GM23338 (cell line): ENCODE measurements at regions not wholly inside any gene's neighbourhood (a gene's known extent, or its start where the extent isn't known, plus 50 kb on each side); places are given as distances from the start of the nearest gene placed in this dataset.

Experiments
- ATAC-seq: fragments of 200-7000 bp; cut with Tn5 transposase; 3 replicates; pipeline ENCODE4 v1.9.1; 2020
- DNase-seq: peaks from one replicate; pipeline ENCODE4 v3.0.0-alpha.2; 2015; ENCODE audit warnings: low spot score
- H2AFZ ChIP-seq: fragments of 200-600 bp; sonication (generic); 2 replicates; pipeline ENCODE4 v1.8.0; 2016; ENCODE audit warnings: antibody characterized with exemption, mild to moderate bottlenecking, moderate library complexity
- H3F3A ChIP-seq: fragments of 200-600 bp; sonication (generic); replicated peaks from 2 replicates; pipeline ENCODE4 v1.8.0; 2017; ENCODE audit warnings: antibody characterized with exemption, mixed run types, low read depth
- H3K27ac ChIP-seq: fragments of 200-600 bp; sonication (generic); 2 replicates; pipeline ENCODE4 v1.6.1; 2016; ENCODE audit warnings: low read depth
- H3K27me3 ChIP-seq: fragments of 200-600 bp; sonication (generic); 2 replicates; pipeline ENCODE4 v1.8.0; 2016; ENCODE audit warnings: mild to moderate bottlenecking, mixed run types, moderate library complexity; ENCODE audit not compliant: insufficient read depth
- H3K36me3 ChIP-seq: fragments of 200-600 bp; sonication (generic); 2 replicates; pipeline ENCODE4 v1.8.0; 2016; ENCODE audit warnings: mild to moderate bottlenecking; ENCODE audit not compliant: insufficient read depth
- H3K4me1 ChIP-seq: fragments of 200-600 bp; sonication (generic); 2 replicates; pipeline ENCODE4 v1.8.0; 2016; ENCODE audit warnings: mild to moderate bottlenecking, moderate library complexity; ENCODE audit not compliant: insufficient read depth
- H3K4me2 ChIP-seq: fragments of 200-600 bp; sonication (generic); 2 replicates; pipeline ENCODE4 v1.7.1; 2017; ENCODE audit warnings: mixed run types
- H3K4me3 ChIP-seq: fragments of 200-600 bp; sonication (generic); 2 replicates; pipeline ENCODE4 v1.6.1; 2016; ENCODE audit warnings: mixed run types
- H3K79me2 ChIP-seq: fragments of 200-600 bp; sonication (generic); replicated peaks from 2 replicates; pipeline ENCODE4 v1.8.0; 2017; ENCODE audit warnings: mild to moderate bottlenecking; ENCODE audit not compliant: insufficient read depth
- H3K9me2 ChIP-seq: fragments of 200-600 bp; sonication (generic); 2 replicates; pipeline ENCODE4 v1.8.0; 2017; ENCODE audit not compliant: insufficient read depth
- H4K20me1 ChIP-seq: fragments of 200-600 bp; sonication (generic); replicated peaks from 2 replicates; pipeline ENCODE4 v1.8.0; 2017; ENCODE audit warnings: mild to moderate bottlenecking; ENCODE audit not compliant: insufficient read depth
- H3K27ac Mint-ChIP-seq: 2 replicates; pipeline ENCODE4 v1.8.0; 2020; ENCODE audit warnings: inconsistent platforms, mild to moderate bottlenecking, moderate library complexity, mixed read lengths
- H3K27me3 Mint-ChIP-seq: 3 replicates; pipeline ENCODE4 v1.8.0; 2022; ENCODE audit warnings: low read depth, mild to moderate bottlenecking, moderate library complexity, mixed read lengths, inconsistent platforms; ENCODE audit not compliant: insufficient read depth, poor library complexity
- H3K36me3 Mint-ChIP-seq: 3 replicates; pipeline ENCODE4 v1.8.0; 2021; ENCODE audit warnings: low read depth, mild to moderate bottlenecking, inconsistent platforms, moderate library complexity, mixed read lengths
- H3K4me1 Mint-ChIP-seq: 3 replicates; pipeline ENCODE4 v1.8.0; 2020; ENCODE audit warnings: mild to moderate bottlenecking, inconsistent platforms, mixed read lengths
- H3K4me3 Mint-ChIP-seq: 3 replicates; pipeline ENCODE4 v1.8.0; 2021; ENCODE audit warnings: moderate library complexity, mild to moderate bottlenecking, inconsistent platforms, mixed read lengths
- H3K9me3 Mint-ChIP-seq: 3 replicates; pipeline ENCODE4 v1.8.0; 2020; ENCODE audit warnings: moderate library complexity, mild to moderate bottlenecking, inconsistent platforms, mixed read lengths
- EZH2phosphoT487 ChIP-seq: fragments of 200-600 bp; sonication (generic); IDR thresholded peaks from one replicate; pipeline ENCODE4 v1.8.1; 2018; ENCODE audit warnings: antibody characterized with exemption; ENCODE audit not compliant: unreplicated experiment
- JUNB ChIP-seq: IDR thresholded peaks from one replicate; pipeline ENCODE4 v1.6.1; 2016; ENCODE audit warnings: antibody characterized with exemption; ENCODE audit not compliant: unreplicated experiment
- NANOG ChIP-seq: IDR thresholded peaks from 2 replicates; pipeline ENCODE4 v1.6.1; 2016; ENCODE audit warnings: antibody characterized with exemption, borderline replicate concordance
- STAT1 ChIP-seq: IDR thresholded peaks from one replicate; pipeline ENCODE4 v1.6.1; 2016; ENCODE audit warnings: antibody characterized with exemption; ENCODE audit not compliant: unreplicated experiment
- ZNF331 ChIP-seq: fragments of 250-450 bp; sonication (Bioruptor Pico); IDR thresholded peaks from 2 replicates; pipeline ENCODE4 v1.5.0; 2020; ENCODE audit warnings: low read depth, mild to moderate bottlenecking, moderate library complexity
- TF ChIP-seq, protein P1 (sequence below): IDR thresholded peaks from 2 replicates; pipeline ENCODE4 v1.6.1; 2016; ENCODE audit warnings: antibody characterized with exemption
- TF ChIP-seq, protein P2 (sequence below), 2 experiments: fragments of 200-600 bp in 1 of 2; sonication (generic) in 1 of 2; conservative IDR thresholded peaks; 2 replicates each; pipeline versions ENCODE4 v1.5.1 to v1.6.1; 2016 to 2017; ENCODE audit warnings: antibody characterized with exemption in 2 of 2, low read depth in 2 of 2, mild to moderate bottlenecking in 2 of 2, moderate library complexity in 1 of 2
- TF ChIP-seq, protein P3 (sequence below): fragments of 250-450 bp; sonication (Bioruptor Pico); IDR thresholded peaks from 2 replicates; pipeline ENCODE4 v1.5.0; 2020; ENCODE audit warnings: mild to moderate bottlenecking, moderate library complexity

DNA sequence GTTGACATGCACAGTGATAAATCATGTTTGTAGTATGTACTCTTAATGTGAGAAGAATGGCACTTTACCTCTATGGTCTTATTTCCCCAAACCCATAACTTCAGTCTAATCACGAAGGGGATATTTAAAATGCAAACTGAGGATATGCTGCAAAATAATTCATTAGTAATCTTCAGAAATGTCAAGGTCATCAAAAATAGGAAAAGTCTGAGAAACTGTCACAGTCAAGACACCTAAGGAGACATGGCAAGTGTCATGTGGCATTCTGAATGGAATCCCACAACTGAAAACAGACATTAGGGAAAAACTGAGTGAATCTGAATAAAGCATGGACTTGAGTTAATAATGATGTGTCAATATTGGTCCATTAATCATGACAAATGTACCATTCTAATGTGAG lies 605.5 kb upstream of the ANKRD30A start (continued):
- TF ChIP-seq, protein P1, sequence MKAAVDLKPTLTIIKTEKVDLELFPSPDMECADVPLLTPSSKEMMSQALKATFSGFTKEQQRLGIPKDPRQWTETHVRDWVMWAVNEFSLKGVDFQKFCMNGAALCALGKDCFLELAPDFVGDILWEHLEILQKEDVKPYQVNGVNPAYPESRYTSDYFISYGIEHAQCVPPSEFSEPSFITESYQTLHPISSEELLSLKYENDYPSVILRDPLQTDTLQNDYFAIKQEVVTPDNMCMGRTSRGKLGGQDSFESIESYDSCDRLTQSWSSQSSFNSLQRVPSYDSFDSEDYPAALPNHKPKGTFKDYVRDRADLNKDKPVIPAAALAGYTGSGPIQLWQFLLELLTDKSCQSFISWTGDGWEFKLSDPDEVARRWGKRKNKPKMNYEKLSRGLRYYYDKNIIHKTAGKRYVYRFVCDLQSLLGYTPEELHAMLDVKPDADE, result no peak
- TF ChIP-seq NANOG, result no peak

DNA sequence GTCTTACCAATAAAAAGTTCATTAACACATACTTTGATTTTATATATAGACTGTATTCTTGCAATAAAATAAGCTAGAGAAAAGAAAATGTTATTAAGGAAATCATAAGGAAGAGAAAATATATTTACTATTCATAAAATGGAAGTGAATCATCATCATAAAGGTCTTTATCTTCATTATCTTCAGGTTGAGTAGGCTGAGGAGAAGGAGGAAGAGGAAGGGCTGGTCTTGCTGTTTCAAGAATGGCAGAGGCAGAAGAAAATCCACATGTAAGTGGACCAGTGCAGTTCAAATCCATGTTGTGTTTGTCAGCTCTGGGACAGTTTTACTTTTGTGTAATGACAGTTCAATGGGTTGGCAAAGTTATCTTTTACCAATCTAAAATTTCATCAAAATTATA lies 609.1 kb upstream of the ANKRD30A start:
- H3K79me2 ChIP-seq, result no peaks in the 10 kb centered on the region
- no peaks in the 10 kb centered on the region for H3K9me2 ChIP-seq
- Mint-ChIP-seq H3K4me3 (no peak overlapping the region), H3K27ac (no peak overlapping the region), H3K9me3 (peaks cover 8% of the 10 kb centered on the region), H3K4me1 (no peaks in the 10 kb centered on the region), H3K36me3 (0 out of 3 replicates have a peak, but pooled peaks cover 2% of the 10 kb centered on the region), H3K27me3 (peaks cover 3% of the 10 kb centered on the region)
- no peaks in the 10 kb centered on the region for H3K36me3 ChIP-seq
- DNase-seq (no peak), ATAC-seq (no peak)
- no peaks in the 10 kb centered on the region for H3K27me3 ChIP-seq
- H4K20me1 ChIP-seq, result no peaks in the 10 kb centered on the region
- no peaks in the 10 kb centered on the region for H3K4me1 ChIP-seq
- H3K4me2 ChIP-seq, result no peak overlapping the region
- H3K4me3 ChIP-seq, result no peak overlapping the region
- H3F3A ChIP-seq, result no peaks in the 10 kb centered on the region
- TF ChIP-seq ZNF331 (no peak), EZH2phosphoT487 (no peak), JUNB (no peak), STAT1 (no peak)
- TF ChIP-seq, protein P2, sequence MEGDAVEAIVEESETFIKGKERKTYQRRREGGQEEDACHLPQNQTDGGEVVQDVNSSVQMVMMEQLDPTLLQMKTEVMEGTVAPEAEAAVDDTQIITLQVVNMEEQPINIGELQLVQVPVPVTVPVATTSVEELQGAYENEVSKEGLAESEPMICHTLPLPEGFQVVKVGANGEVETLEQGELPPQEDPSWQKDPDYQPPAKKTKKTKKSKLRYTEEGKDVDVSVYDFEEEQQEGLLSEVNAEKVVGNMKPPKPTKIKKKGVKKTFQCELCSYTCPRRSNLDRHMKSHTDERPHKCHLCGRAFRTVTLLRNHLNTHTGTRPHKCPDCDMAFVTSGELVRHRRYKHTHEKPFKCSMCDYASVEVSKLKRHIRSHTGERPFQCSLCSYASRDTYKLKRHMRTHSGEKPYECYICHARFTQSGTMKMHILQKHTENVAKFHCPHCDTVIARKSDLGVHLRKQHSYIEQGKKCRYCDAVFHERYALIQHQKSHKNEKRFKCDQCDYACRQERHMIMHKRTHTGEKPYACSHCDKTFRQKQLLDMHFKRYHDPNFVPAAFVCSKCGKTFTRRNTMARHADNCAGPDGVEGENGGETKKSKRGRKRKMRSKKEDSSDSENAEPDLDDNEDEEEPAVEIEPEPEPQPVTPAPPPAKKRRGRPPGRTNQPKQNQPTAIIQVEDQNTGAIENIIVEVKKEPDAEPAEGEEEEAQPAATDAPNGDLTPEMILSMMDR (conservative IDR thresholded peaks at IDR 0.05; ENCODE audit: low read depth in 2 of 2), result no peak
- TF ChIP-seq, protein P3, sequence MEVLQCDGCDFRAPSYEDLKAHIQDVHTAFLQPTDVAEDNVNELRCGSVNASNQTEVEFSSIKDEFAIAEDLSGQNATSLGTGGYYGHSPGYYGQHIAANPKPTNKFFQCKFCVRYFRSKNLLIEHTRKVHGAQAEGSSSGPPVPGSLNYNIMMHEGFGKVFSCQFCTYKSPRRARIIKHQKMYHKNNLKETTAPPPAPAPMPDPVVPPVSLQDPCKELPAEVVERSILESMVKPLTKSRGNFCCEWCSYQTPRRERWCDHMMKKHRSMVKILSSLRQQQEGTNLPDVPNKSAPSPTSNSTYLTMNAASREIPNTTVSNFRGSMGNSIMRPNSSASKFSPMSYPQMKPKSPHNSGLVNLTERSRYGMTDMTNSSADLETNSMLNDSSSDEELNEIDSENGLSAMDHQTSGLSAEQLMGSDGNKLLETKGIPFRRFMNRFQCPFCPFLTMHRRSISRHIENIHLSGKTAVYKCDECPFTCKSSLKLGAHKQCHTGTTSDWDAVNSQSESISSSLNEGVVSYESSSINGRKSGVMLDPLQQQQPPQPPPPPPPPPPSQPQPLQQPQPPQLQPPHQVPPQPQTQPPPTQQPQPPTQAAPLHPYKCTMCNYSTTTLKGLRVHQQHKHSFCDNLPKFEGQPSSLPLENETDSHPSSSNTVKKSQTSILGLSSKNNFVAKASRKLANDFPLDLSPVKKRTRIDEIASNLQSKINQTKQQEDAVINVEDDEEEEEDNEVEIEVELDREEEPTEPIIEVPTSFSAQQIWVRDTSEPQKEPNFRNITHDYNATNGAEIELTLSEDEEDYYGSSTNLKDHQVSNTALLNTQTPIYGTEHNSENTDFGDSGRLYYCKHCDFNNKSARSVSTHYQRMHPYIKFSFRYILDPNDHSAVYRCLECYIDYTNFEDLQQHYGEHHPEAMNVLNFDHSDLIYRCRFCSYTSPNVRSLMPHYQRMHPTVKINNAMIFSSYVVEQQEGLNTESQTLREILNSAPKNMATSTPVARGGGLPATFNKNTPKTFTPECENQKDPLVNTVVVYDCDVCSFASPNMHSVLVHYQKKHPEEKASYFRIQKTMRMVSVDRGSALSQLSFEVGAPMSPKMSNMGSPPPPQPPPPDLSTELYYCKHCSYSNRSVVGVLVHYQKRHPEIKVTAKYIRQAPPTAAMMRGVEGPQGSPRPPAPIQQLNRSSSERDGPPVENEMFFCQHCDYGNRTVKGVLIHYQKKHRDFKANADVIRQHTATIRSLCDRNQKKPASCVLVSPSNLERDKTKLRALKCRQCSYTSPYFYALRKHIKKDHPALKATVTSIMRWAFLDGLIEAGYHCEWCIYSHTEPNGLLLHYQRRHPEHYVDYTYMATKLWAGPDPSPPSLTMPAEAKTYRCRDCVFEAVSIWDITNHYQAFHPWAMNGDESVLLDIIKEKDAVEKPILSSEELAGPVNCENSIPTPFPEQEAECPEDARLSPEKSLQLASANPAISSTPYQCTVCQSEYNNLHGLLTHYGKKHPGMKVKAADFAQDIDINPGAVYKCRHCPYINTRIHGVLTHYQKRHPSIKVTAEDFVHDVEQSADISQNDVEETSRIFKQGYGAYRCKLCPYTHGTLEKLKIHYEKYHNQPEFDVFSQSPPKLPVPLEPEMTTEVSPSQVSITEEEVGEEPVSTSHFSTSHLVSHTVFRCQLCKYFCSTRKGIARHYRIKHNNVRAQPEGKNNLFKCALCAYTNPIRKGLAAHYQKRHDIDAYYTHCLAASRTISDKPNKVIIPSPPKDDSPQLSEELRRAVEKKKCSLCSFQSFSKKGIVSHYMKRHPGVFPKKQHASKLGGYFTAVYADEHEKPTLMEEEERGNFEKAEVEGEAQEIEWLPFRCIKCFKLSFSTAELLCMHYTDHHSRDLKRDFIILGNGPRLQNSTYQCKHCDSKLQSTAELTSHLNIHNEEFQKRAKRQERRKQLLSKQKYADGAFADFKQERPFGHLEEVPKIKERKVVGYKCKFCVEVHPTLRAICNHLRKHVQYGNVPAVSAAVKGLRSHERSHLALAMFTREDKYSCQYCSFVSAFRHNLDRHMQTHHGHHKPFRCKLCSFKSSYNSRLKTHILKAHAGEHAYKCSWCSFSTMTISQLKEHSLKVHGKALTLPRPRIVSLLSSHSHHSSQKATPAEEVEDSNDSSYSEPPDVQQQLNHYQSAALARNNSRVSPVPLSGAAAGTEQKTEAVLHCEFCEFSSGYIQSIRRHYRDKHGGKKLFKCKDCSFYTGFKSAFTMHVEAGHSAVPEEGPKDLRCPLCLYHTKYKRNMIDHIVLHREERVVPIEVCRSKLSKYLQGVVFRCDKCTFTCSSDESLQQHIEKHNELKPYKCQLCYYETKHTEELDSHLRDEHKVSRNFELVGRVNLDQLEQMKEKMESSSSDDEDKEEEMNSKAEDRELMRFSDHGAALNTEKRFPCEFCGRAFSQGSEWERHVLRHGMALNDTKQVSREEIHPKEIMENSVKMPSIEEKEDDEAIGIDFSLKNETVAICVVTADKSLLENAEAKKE (CRISPR knock-in tag), result no peak
- H2AFZ ChIP-seq, result no peak overlapping the region
- no peak overlapping the region for H3K27ac ChIP-seq
